AG04450 (cell line): ENCODE measurements at regions not wholly inside any gene's neighbourhood (a gene's known extent, or its start where the extent isn't known, plus 50 kb on each side); places are given as distances from the start of the nearest gene placed in this dataset.
"Not testable (repeated sequence)": the region's sequence is repeated elsewhere in the genome, so short reads cannot be mapped to it uniquely, and the experiment has no call there.

Experiments used
- CTCF ChIA-PET: fragments of 300-600, 350-600 bp; formaldehyde crosslinking; extraction: SDS; loops from one replicate; lab custom pipeline; 2022; ENCODE audit warnings: antibody characterized with exemption, inconsistent platforms; lab: Charles Lee
- POLR2A ChIA-PET: fragments of 350-600 bp; formaldehyde crosslinking; extraction: SDS; loops from one replicate; lab custom pipeline; 2021; ENCODE audit warnings: antibody characterized with exemption, inconsistent platforms; lab: Yijun Ruan, JAX
- DNase-seq: peaks from one replicate; pipeline ENCODE4 v3.0.0-alpha.2; 2011; ENCODE audit warnings: low read depth, low spot score
- H3K27ac ChIP-seq: one replicate; pipeline ENCODE4 v1.5.1; 2012; ENCODE audit warnings: low read depth, low read length, control low read depth
- H3K27me3 ChIP-seq: one replicate; pipeline ENCODE4 v1.6.0; 2012; ENCODE audit warnings: low read length; ENCODE audit not compliant: control insufficient read depth, insufficient read depth
- H3K4me3 ChIP-seq: 2 replicates; pipeline ENCODE4 v1.5.1; 2011; ENCODE audit warnings: mild to moderate bottlenecking, low read depth, low read length, control low read depth
- H3K9me3 ChIP-seq: 2 replicates; pipeline ENCODE4 v1.5.1; 2012; ENCODE audit warnings: low read length; ENCODE audit not compliant: control insufficient read depth, insufficient read depth
- CTCF ChIP-seq: IDR thresholded peaks from 2 replicates; pipeline ENCODE4 v1.5.1; 2011; ENCODE audit warnings: low read depth, low read length, control low read depth, inconsistent platforms

GRCh38 chr13:81339666-81340065 lies 998.7 kb upstream of the SPRY2 start:
- CTCF ChIA-PET, result not testable (repeated sequence)

GRCh38 chr13:81334481-81334880 lies 993.6 kb upstream of the SPRY2 start:
- H3K4me3 ChIP-seq, result no peak overlapping the region
- ChIA-PET CTCF (no interaction called here), POLR2A (no interaction called here)
- no peak for DNase-seq
- no peak overlapping the region for H3K27ac ChIP-seq
- H3K9me3 ChIP-seq, result peaks cover 8% of the 10 kb centered on the region
- H3K27me3 ChIP-seq, result no peaks in the 10 kb centered on the region
- no peak for TF ChIP-seq CTCF

More at GRCh38 chr13:81339666-81340065, 998.7 kb upstream of the SPRY2 start:
- H3K27me3 ChIP-seq, H3K4me3 ChIP-seq, H3K27ac ChIP-seq, DNase-seq, POLR2A ChIA-PET: not testable (repeated sequence)
- peaks cover 16% of the 10 kb centered on the region for H3K9me3 ChIP-seq

- Histone ChIP-seq H3K4me3 (no peak overlapping the region), H3K9me3 (peaks cover 8% of the 10 kb centered on the region), H3K27ac (no peak overlapping the region), H3K27me3 (no peaks in the 10 kb centered on the region)
- CTCF ChIA-PET, result no interaction called here
- no peak for DNase-seq
- no peak for TF ChIP-seq CTCF
- POLR2A ChIA-PET, result no interaction called here
These were observed 986.0 kb upstream of the SPRY2 start for GRCh38 chr13:81326913-81327312.

GRCh38 chr13:81320516-81320915 lies 979.6 kb upstream of the SPRY2 start:
- DNase-seq, result no peak
- Histone ChIP-seq H3K9me3 (peaks cover 20% of the 10 kb centered on the region), H3K27ac (no peak overlapping the region), H3K4me3 (no peak overlapping the region), H3K27me3 (no peaks in the 10 kb centered on the region)
- no peak for TF ChIP-seq CTCF
- ChIA-PET CTCF (no interaction called here), POLR2A (no interaction called here)

- Histone ChIP-seq H3K9me3 (peaks cover 20% of the 10 kb centered on the region), H3K27me3 (no peaks in the 10 kb centered on the region), H3K27ac (no peak overlapping the region), H3K4me3 (no peak overlapping the region)
- no peak for TF ChIP-seq CTCF
- no peak for DNase-seq
- CTCF ChIA-PET, result no interaction called here
- POLR2A ChIA-PET, result no interaction called here
These were observed 978.4 kb upstream of the SPRY2 start for GRCh38 chr13:81319351-81319750.
